ENCODE measurements at regions not wholly inside any gene's neighbourhood (a gene's known extent, or its start where the extent isn't known, plus 50 kb on each side); places are given as distances from the start of the nearest gene placed in this dataset.
A peak's percentile ranks its signal among the peaks of the same experiment; 100 is the strongest.

GRCh38 chr4:181168011-181168805 lies 1075.0 kb upstream of the TENM3 start (continued):
- no peak for TF ChIP-seq MYC (IDR thresholded peaks at IDR 0.05; ENCODE audit: insufficient read depth, insufficient read length, insufficient replicate concordance, low read length, severe bottlenecking)

GRCh38 chr4:181173046-181173445 lies 1070.2 kb upstream of the TENM3 start:
- Histone ChIP-seq H3K4me1 (ENCODE audit: control insufficient read depth, insufficient read depth, low read length) (no peaks in the 10 kb centered on the region), H3K4me3 (no peak overlapping the region), H3K9ac (ENCODE audit: control insufficient read depth, insufficient read depth, low read length) (no peak overlapping the region), H4K20me1 (ENCODE audit: control insufficient read depth, insufficient read depth) (no peaks in the 10 kb centered on the region), H2AFZ (ENCODE audit: control insufficient read depth, low read depth, low read length) (no peak overlapping the region), H3K27me3 (replicated peaks in 1 of 2; ENCODE audit: control insufficient read depth in 2 of 2, insufficient read depth in 2 of 2, low read length in 1 of 2) (no peaks in the 10 kb centered on the region), H3K4me2 (ENCODE audit: control insufficient read depth, insufficient read depth) (no peak overlapping the region), H3K36me3 (ENCODE audit: control insufficient read depth in 2 of 2, insufficient read depth in 2 of 2, low read length in 1 of 2) (no peaks in the 10 kb centered on the region), H3K27ac (ENCODE audit: control insufficient read depth, insufficient read depth) (no peak overlapping the region), H3K79me2 (ENCODE audit: control insufficient read depth, insufficient read depth, low read length) (no peaks in the 10 kb centered on the region), H3K9me3 (replicated peaks; ENCODE audit: control insufficient read depth, insufficient read depth, low read length) (no peaks in the 10 kb centered on the region)
- DNase-seq (ENCODE audit: low read depth, low spot score) (no peak), ATAC-seq (no peak), FAIRE-seq (no peak)
- POLR2A ChIA-PET, result no interaction called here
- 48% methylated on average over 5 of the region's 5 CpGs for WGBS (ENCODE audit: insufficient coverage, insufficient replicate concordance, low lambda C conversion rate, missing lambda C conversion rate)
- CTCF ChIA-PET, result no interaction called here
- BruUV-seq (replicated peaks), result no TSS peak
- RAD21 ChIA-PET (ENCODE audit: unreplicated experiment), result no interaction called here
- SMC1A ChIA-PET (ENCODE audit: uncharacterized antibody, unreplicated experiment), result no interaction called here
- no peak for TF ChIP-seq ETV6 (conservative IDR thresholded peaks at IDR 0.05 in 1 of 2, IDR thresholded peaks at IDR 0.05 in 1 of 2; ENCODE audit: borderline replicate concordance in 1 of 2, low read depth in 1 of 2)
- no peak for TF ChIP-seq MYC (IDR thresholded peaks at IDR 0.05; ENCODE audit: insufficient read depth, insufficient read length, insufficient replicate concordance, low read length, severe bottlenecking)
- TF ChIP-seq NRF1 (conservative IDR thresholded peaks at IDR 0.05; ENCODE audit: low read depth, low read length), result no peak
- TF ChIP-seq RCOR1 (conservative IDR thresholded peaks at IDR 0.05; ENCODE audit: low read depth, low read length), result no peak
- in situ Hi-C loops (cut with MboI) (no loop called here), intact Hi-C loops (cut with micrococcal nuclease; ENCODE audit: unreplicated experiment) (no loop called here)

GRCh38 chr4:181176306-181176705 lies 1066.9 kb upstream of the TENM3 start:
- Histone ChIP-seq H3K4me1 (ENCODE audit: control insufficient read depth, insufficient read depth, low read length) (no peaks in the 10 kb centered on the region), H3K27ac (ENCODE audit: control insufficient read depth, insufficient read depth) (no peak overlapping the region), H3K79me2 (ENCODE audit: control insufficient read depth, insufficient read depth, low read length) (no peaks in the 10 kb centered on the region), H3K4me3 (no peak overlapping the region), H3K4me2 (ENCODE audit: control insufficient read depth, insufficient read depth) (no peak overlapping the region), H3K27me3 (replicated peaks in 1 of 2; ENCODE audit: control insufficient read depth in 2 of 2, insufficient read depth in 2 of 2, low read length in 1 of 2) (no peaks in the 10 kb centered on the region), H3K36me3 (ENCODE audit: control insufficient read depth in 2 of 2, insufficient read depth in 2 of 2, low read length in 1 of 2) (no peaks in the 10 kb centered on the region), H3K9me3 (replicated peaks; ENCODE audit: control insufficient read depth, insufficient read depth, low read length) (no peaks in the 10 kb centered on the region), H4K20me1 (ENCODE audit: control insufficient read depth, insufficient read depth) (no peaks in the 10 kb centered on the region), H3K9ac (ENCODE audit: control insufficient read depth, insufficient read depth, low read length) (no peak overlapping the region), H2AFZ (ENCODE audit: control insufficient read depth, low read depth, low read length) (no peak overlapping the region)
- ATAC-seq (no peak), DNase-seq (ENCODE audit: low read depth, low spot score) (no peak), FAIRE-seq (no peak)
- SMC1A ChIA-PET (ENCODE audit: uncharacterized antibody, unreplicated experiment), result no interaction called here
- CTCF ChIA-PET, result no interaction called here
- POLR2A ChIA-PET, result no interaction called here
- in situ Hi-C loops (cut with MboI) (no loop called here), intact Hi-C loops (cut with micrococcal nuclease; ENCODE audit: unreplicated experiment) (no loop called here)
- no TSS peak for BruUV-seq (replicated peaks)
- no peak for TF ChIP-seq NFIC (IDR thresholded peaks at IDR 0.05; ENCODE audit: low read depth, low read length)
- TF ChIP-seq JUNB (IDR thresholded peaks at IDR 0.05), result peak; percentile 6; the same call in 1 of the 2 replicates
- 44% methylated on average over 6 of the region's 6 CpGs for WGBS (ENCODE audit: insufficient coverage, insufficient replicate concordance, low lambda C conversion rate, missing lambda C conversion rate)
- RAD21 ChIA-PET (ENCODE audit: unreplicated experiment), result no interaction called here

All from GM12878 (cell line).